HepG2 (cell line): ENCODE measurements at regions not wholly inside any gene's neighbourhood (a gene's known extent, or its start where the extent isn't known, plus 50 kb on each side); places are given as distances from the start of the nearest gene placed in this dataset.

Experiments used
- ATAC-seq: fragments of 200-7000 bp; cut with Tn5 transposase; 3 replicates; pipeline ENCODE4 v1.9.1; 2020; ENCODE audit warnings: mild to moderate bottlenecking, moderate library complexity
- BruUV-seq: library from RNA; stranded (reverse); fragments of 400-500 nt; replicated peaks from 2 replicates; lab custom pipeline; 2021; lab: Mats Ljungman, UMichigan
- CTCF ChIA-PET: fragments of 300-600 bp; formaldehyde crosslinking; extraction: SDS; loops from one replicate; lab custom pipeline; 2021; ENCODE audit warnings: low total read pairs, inconsistent platforms, low intra/inter-chr PET ratio; lab: Yijun Ruan, JAX
- POLR2A ChIA-PET: fragments of 350-600 bp; sonication (Branson Sonifier 250); formaldehyde crosslinking; loops from one replicate; lab custom pipeline; 2020; ENCODE audit warnings: antibody characterized with exemption, inconsistent platforms; lab: Yijun Ruan, JAX
- DNase-seq: peaks from one replicate; pipeline ENCODE4 v3.0.0-alpha.2; 2015; ENCODE audit warnings: low spot score
- FAIRE-seq: peaks from 3 replicates; lab custom pipeline; 2011; peaks lifted over from hg19 to GRCh38; lab: Jason Lieb, UNC
- H2AFZ ChIP-seq: one replicate; pipeline ENCODE4 v1.6.1; 2011; ENCODE audit warnings: low read length, inconsistent platforms
- H3K27ac ChIP-seq: fragments of 300-600 bp; 3 replicates; pipeline ENCODE4 v1.8.0; 2011; ENCODE audit warnings: mixed run types, mild to moderate bottlenecking, mixed read lengths, low read length, inconsistent platforms; ENCODE audit not compliant: insufficient read depth; ENCODE audit errors: extremely low read length
- H3K27me3 ChIP-seq, 2 experiments: fragments of 200-600 bp in 1 of 2; 2 replicates in 1 of 2; 3 replicates in 1 of 2; pipeline versions ENCODE4 v1.6.0 to v1.8.0; 2011; ENCODE audit warnings: low read length in 2 of 2, mild to moderate bottlenecking in 2 of 2, moderate library complexity in 2 of 2, inconsistent platforms in 1 of 2; ENCODE audit not compliant: insufficient read depth in 2 of 2, control insufficient read depth in 1 of 2
- H3K36me3 ChIP-seq, 2 experiments: fragments of 200-600 bp in 1 of 2; replicated peaks in 1 of 2; 2 replicates in 1 of 2; 3 replicates in 1 of 2; pipeline versions ENCODE4 v1.5.1 to v1.8.0; 2011; ENCODE audit warnings: low read length in 2 of 2, inconsistent platforms in 1 of 2; ENCODE audit not compliant: insufficient read depth in 2 of 2, control insufficient read depth in 1 of 2
- H3K4me1 ChIP-seq: 2 replicates; pipeline ENCODE4 v1.5.1; 2012; ENCODE audit warnings: low read length, inconsistent platforms; ENCODE audit not compliant: insufficient read depth
- H3K4me2 ChIP-seq: 2 replicates; pipeline ENCODE4 v1.6.0; 2011; ENCODE audit warnings: low read depth, low read length, inconsistent platforms
- H3K4me3 ChIP-seq, 3 experiments: fragments of 200-600 bp in 1 of 3; sonication (generic), shearing (Covaris generic) in 1 of 3; replicated peaks in 1 of 3; 2 replicates each; pipeline ENCODE4 v1.5.1; 2011 to 2016; ENCODE audit warnings: low read length in 3 of 3, inconsistent platforms in 2 of 3, low read depth in 2 of 3, mild to moderate bottlenecking in 2 of 3, control low read depth in 1 of 3, mixed read lengths in 1 of 3; ENCODE audit not compliant: insufficient read depth in 1 of 3
- H3K79me2 ChIP-seq: one replicate; pipeline ENCODE4 v1.6.1; 2011; ENCODE audit warnings: low read length, inconsistent platforms; ENCODE audit not compliant: insufficient read depth
- H3K9ac ChIP-seq: 2 replicates; pipeline ENCODE4 v1.6.0; 2011; ENCODE audit warnings: mild to moderate bottlenecking, low read depth, low read length, inconsistent platforms; ENCODE audit not compliant: insufficient read depth
- H3K9me3 ChIP-seq: 2 replicates; pipeline ENCODE4 v1.5.1; 2012; ENCODE audit warnings: mild to moderate bottlenecking, low read length
- H4K20me1 ChIP-seq: 2 replicates; pipeline ENCODE4 v1.6.0; 2011; ENCODE audit warnings: inconsistent platforms, mild to moderate bottlenecking, low read length, moderate library complexity; ENCODE audit not compliant: insufficient read depth
- ATF1 ChIP-seq: IDR thresholded peaks from 2 replicates; pipeline ENCODE4 v1.6.1; 2016; ENCODE audit warnings: mild to moderate bottlenecking, control low read depth
- FOXP1 ChIP-seq, 2 experiments: fragments of 450-650 bp in 1 of 2; IDR thresholded peaks; 2 replicates each; pipeline ENCODE4 v1.6.1; 2017 to 2018; ENCODE audit warnings: antibody characterized with exemption in 1 of 2
- RFX3 ChIP-seq: IDR thresholded peaks from 2 replicates; pipeline ENCODE4 v1.6.1; 2016; ENCODE audit warnings: missing biosample characterization, missing genetic modification reagents
- TFE3 ChIP-seq: IDR thresholded peaks from 2 replicates; pipeline ENCODE4 v1.6.1; 2016
- ZBTB21 ChIP-seq: sonication (generic); formaldehyde crosslinking; IDR thresholded peaks from 2 replicates; pipeline ENCODE4 v1.4.0; 2020; ENCODE audit warnings: missing genetic modification reagents
- ZNF224 ChIP-seq: sonication (generic); formaldehyde crosslinking; IDR thresholded peaks from 2 replicates; pipeline ENCODE4 v1.5.0; 2020; ENCODE audit warnings: mild to moderate bottlenecking, missing genetic modification reagents
- ZNF234 ChIP-seq: sonication (generic); formaldehyde crosslinking; conservative IDR thresholded peaks from 2 replicates; pipeline ENCODE4 v1.5.1; 2020; ENCODE audit warnings: mild to moderate bottlenecking, missing genetic modification reagents
- ZNF251 ChIP-seq: sonication (generic); formaldehyde crosslinking; IDR thresholded peaks from 2 replicates; pipeline ENCODE4 v1.9.0; 2021; ENCODE audit warnings: mild to moderate bottlenecking, missing genetic modification reagents
- ZNF326 ChIP-seq: sonication (generic); formaldehyde crosslinking; IDR thresholded peaks from 2 replicates; pipeline ENCODE4 v1.4.0; 2020; ENCODE audit warnings: missing genetic modification reagents, borderline replicate concordance
- ZNF335 ChIP-seq: sonication (generic); formaldehyde crosslinking; IDR thresholded peaks from 2 replicates; pipeline ENCODE4 v1.4.0; 2020; ENCODE audit warnings: missing genetic modification reagents
- ZNF562 ChIP-seq: sonication (generic); formaldehyde crosslinking; IDR thresholded peaks from 2 replicates; pipeline ENCODE4 v1.8.0; 2022; ENCODE audit warnings: missing genetic modification reagents, borderline replicate concordance
- ZNF674 ChIP-seq: sonication (generic); formaldehyde crosslinking; IDR thresholded peaks from 2 replicates; pipeline ENCODE4 v1.5.0; 2020; ENCODE audit warnings: low read depth, mild to moderate bottlenecking, missing genetic modification reagents
- ZNF749 ChIP-seq: sonication (generic); formaldehyde crosslinking; IDR thresholded peaks from 2 replicates; pipeline ENCODE4 v1.8.0; 2022; ENCODE audit warnings: mild to moderate bottlenecking, missing genetic modification reagents, moderate library complexity, borderline replicate concordance
- ZNF781 ChIP-seq: sonication (generic); formaldehyde crosslinking; IDR thresholded peaks from 2 replicates; pipeline ENCODE4 v1.5.1; 2020; ENCODE audit warnings: borderline replicate concordance, mild to moderate bottlenecking, missing genetic modification reagents; ENCODE audit errors: not compliant biosample characterization
- WGBS: methylation state at CpG from one replicate; pipeline ENCODE4 v1.1.6; 2017; ENCODE audit warnings: low lambda C conversion rate; 5-methylcytosine and 5-hydroxymethylcytosine counted together
- in situ Hi-C: cut with HindIII; loops from 2 replicates; pipeline ENCODE4 v1.10.0; 2017; ENCODE audit warnings: low pct_unique_long_range_greater_than_20kb; ENCODE audit not compliant: extremely low pct_ligation_motif_present
- intact Hi-C: fragments of 100-400 bp; cut with micrococcal nuclease; formaldehyde crosslinking; loops from one replicate; pipeline ENCODE4 v1.10.0; 2022; ENCODE audit not compliant: unreplicated experiment
- TF ChIP-seq, protein P1 (sequence below): sonication (generic); formaldehyde crosslinking; IDR thresholded peaks from 2 replicates; pipeline ENCODE4 v1.4.0; 2020; ENCODE audit warnings: missing genetic modification reagents, borderline replicate concordance

DNA sequence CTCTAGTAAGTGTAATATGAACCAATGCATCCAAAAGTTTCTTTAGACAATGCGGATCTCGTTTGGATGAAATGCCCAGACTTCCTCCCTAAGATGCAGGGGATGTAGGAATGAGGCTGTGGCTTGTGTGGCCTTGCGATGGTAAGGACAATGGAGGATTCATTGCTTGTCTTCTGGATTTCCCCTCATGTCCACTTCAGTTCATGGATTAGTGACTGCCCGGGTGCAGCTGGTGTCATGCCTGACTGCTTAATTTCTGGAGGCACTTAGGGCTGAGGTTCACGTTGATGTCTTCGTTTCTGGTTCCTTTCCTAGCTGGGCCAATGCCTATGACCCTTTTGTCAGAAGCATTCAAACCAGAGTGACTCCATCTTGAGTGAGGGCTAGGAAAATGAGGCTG lies 93.8 kb downstream of the SCP2D1 start:
- intact Hi-C loops (no loop called here), in situ Hi-C loops (no loop called here)
- CTCF ChIA-PET = no interaction called here
- Histone ChIP-seq H3K27me3 (no peaks in the 10 kb centered on the region), H3K27ac (no peak overlapping the region), H2AFZ (no peak overlapping the region), H3K9me3 (no peaks in the 10 kb centered on the region), H3K4me1 (no peaks in the 10 kb centered on the region), H3K36me3 (no peaks in the 10 kb centered on the region), H3K9ac (no peak overlapping the region), H3K4me3 (no peak overlapping the region), H3K4me2 (no peak overlapping the region), H3K79me2 (no peaks in the 10 kb centered on the region), H4K20me1 (no peaks in the 10 kb centered on the region)
- BruUV-seq = no TSS peak
- WGBS = 6% methylated on average over 6 of the region's 6 CpGs
- TF ChIP-seq ZNF251 (CRISPR knock-in tag) = no peak
- DNase-seq (no peak), ATAC-seq (no peak), FAIRE-seq (no peak)
- POLR2A ChIA-PET = no interaction called here

- Histone ChIP-seq H4K20me1 (no peaks in the 10 kb centered on the region), H3K27me3 (no peaks in the 10 kb centered on the region), H3K79me2 (no peaks in the 10 kb centered on the region), H3K36me3 (no peaks in the 10 kb centered on the region), H3K9me3 (no peaks in the 10 kb centered on the region), H3K4me3 (no peak overlapping the region), H3K4me1 (no peaks in the 10 kb centered on the region), H3K27ac (no peak overlapping the region), H3K9ac (no peak overlapping the region), H2AFZ (no peak overlapping the region), H3K4me2 (no peak overlapping the region)
- ChIA-PET CTCF (no interaction called here), POLR2A (no interaction called here)
- FAIRE-seq = no peak
- intact Hi-C loops (no loop called here), in situ Hi-C loops (no loop called here)
- DNase-seq = no peak
- ATAC-seq = no peak
- no TSS peak for BruUV-seq
- 0% methylated on average over 3 of the region's 3 CpGs for whole genome bisulfite sequencing
- no peak for TF ChIP-seq ZBTB21 (CRISPR knock-in tag)
- TF ChIP-seq, protein P1, sequence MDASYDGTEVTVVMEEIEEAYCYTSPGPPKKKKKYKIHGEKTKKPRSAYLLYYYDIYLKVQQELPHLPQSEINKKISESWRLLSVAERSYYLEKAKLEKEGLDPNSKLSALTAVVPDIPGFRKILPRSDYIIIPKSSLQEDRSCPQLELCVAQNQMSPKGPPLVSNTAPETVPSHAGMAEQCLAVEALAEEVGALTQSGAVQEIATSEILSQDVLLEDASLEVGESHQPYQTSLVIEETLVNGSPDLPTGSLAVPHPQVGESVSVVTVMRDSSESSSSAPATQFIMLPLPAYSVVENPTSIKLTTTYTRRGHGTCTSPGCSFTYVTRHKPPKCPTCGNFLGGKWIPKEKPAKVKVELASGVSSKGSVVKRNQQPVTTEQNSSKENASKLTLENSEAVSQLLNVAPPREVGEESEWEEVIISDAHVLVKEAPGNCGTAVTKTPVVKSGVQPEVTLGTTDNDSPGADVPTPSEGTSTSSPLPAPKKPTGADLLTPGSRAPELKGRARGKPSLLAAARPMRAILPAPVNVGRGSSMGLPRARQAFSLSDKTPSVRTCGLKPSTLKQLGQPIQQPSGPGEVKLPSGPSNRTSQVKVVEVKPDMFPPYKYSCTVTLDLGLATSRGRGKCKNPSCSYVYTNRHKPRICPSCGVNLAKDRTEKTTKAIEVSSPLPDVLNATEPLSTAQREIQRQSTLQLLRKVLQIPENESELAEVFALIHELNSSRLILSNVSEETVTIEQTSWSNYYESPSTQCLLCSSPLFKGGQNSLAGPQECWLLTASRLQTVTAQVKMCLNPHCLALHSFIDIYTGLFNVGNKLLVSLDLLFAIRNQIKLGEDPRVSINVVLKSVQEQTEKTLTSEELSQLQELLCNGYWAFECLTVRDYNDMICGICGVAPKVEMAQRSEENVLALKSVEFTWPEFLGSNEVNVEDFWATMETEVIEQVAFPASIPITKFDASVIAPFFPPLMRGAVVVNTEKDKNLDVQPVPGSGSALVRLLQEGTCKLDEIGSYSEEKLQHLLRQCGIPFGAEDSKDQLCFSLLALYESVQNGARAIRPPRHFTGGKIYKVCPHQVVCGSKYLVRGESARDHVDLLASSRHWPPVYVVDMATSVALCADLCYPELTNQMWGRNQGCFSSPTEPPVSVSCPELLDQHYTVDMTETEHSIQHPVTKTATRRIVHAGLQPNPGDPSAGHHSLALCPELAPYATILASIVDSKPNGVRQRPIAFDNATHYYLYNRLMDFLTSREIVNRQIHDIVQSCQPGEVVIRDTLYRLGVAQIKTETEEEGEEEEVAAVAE (CRISPR knock-in tag) = no peak
- TF ChIP-seq ZNF224 (CRISPR knock-in tag) = no peak
- TF ChIP-seq ZNF562 = no peak
- no peak for TF ChIP-seq ZNF234 (CRISPR knock-in tag)
- TF ChIP-seq ZNF335 (CRISPR knock-in tag) = no peak
- no peak for TF ChIP-seq ATF1 (CRISPR knock-in tag)
- TF ChIP-seq ZNF781 (CRISPR knock-in tag) = no peak
- TF ChIP-seq FOXP1 (IDR thresholded peaks at IDR 0.05) = no peak
- TF ChIP-seq FOXP1 (CRISPR knock-in tag; IDR thresholded peaks at IDR 0.05) = no peak
- no peak for TF ChIP-seq RFX3
- no peak for TF ChIP-seq ZNF749 (CRISPR knock-in tag)
- TF ChIP-seq ZNF674 = no peak
- no peak for TF ChIP-seq TFE3
- TF ChIP-seq ZNF326 = no peak
These were observed 94.5 kb downstream of the SCP2D1 start for GRCh38 chr20:18908109-18908508.
